H9 (cell line): ENCODE measurements at regions not wholly inside any gene's neighbourhood (a gene's known extent, or its start where the extent isn't known, plus 50 kb on each side); places are given as distances from the start of the nearest gene placed in this dataset.
"Not testable (repeated sequence)": the region's sequence is repeated elsewhere in the genome, so short reads cannot be mapped to it uniquely, and the experiment has no call there.

Experiments
- DNase-seq: peaks from one replicate; pipeline ENCODE4 v3.0.0-alpha.2; 2017
- H2AFZ ChIP-seq: one replicate; pipeline ENCODE4 v1.6.1; 2013; ENCODE audit warnings: mild to moderate bottlenecking, low read length, control low read depth, moderate library complexity
- H2AK5ac ChIP-seq: 2 replicates; pipeline ENCODE4 v1.6.1; 2013; ENCODE audit warnings: low read length, control low read depth, mixed read lengths; ENCODE audit not compliant: insufficient read length
- H2BK120ac ChIP-seq: one replicate; pipeline ENCODE4 v1.6.1; 2013; ENCODE audit warnings: low read depth, mild to moderate bottlenecking, low read length, control low read depth, inconsistent platforms; ENCODE audit not compliant: poor library complexity, severe bottlenecking
- H2BK12ac ChIP-seq: 2 replicates; pipeline ENCODE4 v1.6.1; 2013; ENCODE audit warnings: low read length, control low read depth, mixed read lengths, low read depth; ENCODE audit not compliant: insufficient read length
- H2BK15ac ChIP-seq: 2 replicates; pipeline ENCODE4 v1.6.1; 2013; ENCODE audit warnings: low read depth, low read length, control low read depth
- H2BK20ac ChIP-seq: one replicate; pipeline ENCODE4 v1.6.1; 2013; ENCODE audit warnings: low read depth, mild to moderate bottlenecking, low read length, control low read depth, inconsistent platforms; ENCODE audit not compliant: poor library complexity, severe bottlenecking
- H2BK5ac ChIP-seq: 2 replicates; pipeline ENCODE4 v1.6.1; 2013; ENCODE audit warnings: low read length, control low read depth, mixed read lengths; ENCODE audit not compliant: insufficient read length
- H3K14ac ChIP-seq: 2 replicates; pipeline ENCODE4 v1.6.1; 2013; ENCODE audit warnings: low read length, control low read depth; ENCODE audit not compliant: insufficient read depth
- H3K18ac ChIP-seq: 2 replicates; pipeline ENCODE4 v1.6.1; 2013; ENCODE audit warnings: low read depth, mild to moderate bottlenecking, mixed read lengths, low read length, control low read depth; ENCODE audit not compliant: insufficient read length
- H3K23ac ChIP-seq: 2 replicates; pipeline ENCODE4 v1.6.1; 2013; ENCODE audit warnings: low read length, control low read depth, mixed read lengths, low read depth; ENCODE audit not compliant: insufficient read length
- H3K23me2 ChIP-seq: 2 replicates; pipeline ENCODE4 v1.6.1; 2013; ENCODE audit warnings: low read depth, mild to moderate bottlenecking, mixed read lengths, low read length, control low read depth; ENCODE audit not compliant: insufficient read length, poor library complexity, severe bottlenecking
- H3K27ac ChIP-seq: 2 replicates; pipeline ENCODE4 v1.5.1; 2013; ENCODE audit warnings: low read length, control low read depth, mixed read lengths, low read depth; ENCODE audit not compliant: insufficient read length
- H3K27me3 ChIP-seq: 2 replicates; pipeline ENCODE4 v1.6.1; 2013; ENCODE audit warnings: low read length, control low read depth, inconsistent platforms; ENCODE audit not compliant: insufficient read depth
- H3K4ac ChIP-seq: 2 replicates; pipeline ENCODE4 v1.6.1; 2013; ENCODE audit warnings: low read depth, mild to moderate bottlenecking, control low read depth, inconsistent platforms, low read length, moderate library complexity
- H3K4me1 ChIP-seq: 2 replicates; pipeline ENCODE4 v1.6.1; 2013; ENCODE audit warnings: low read length, control low read depth, inconsistent platforms; ENCODE audit not compliant: insufficient read depth
- H3K4me2 ChIP-seq: 2 replicates; pipeline ENCODE4 v1.6.1; 2013; ENCODE audit warnings: low read length, control low read depth, mixed read lengths; ENCODE audit not compliant: insufficient read length, insufficient read depth
- H3K56ac ChIP-seq: 2 replicates; pipeline ENCODE4 v1.6.1; 2013; ENCODE audit warnings: low read depth, mild to moderate bottlenecking, mixed read lengths, low read length, control low read depth; ENCODE audit not compliant: insufficient read length
- H3K79me1 ChIP-seq: 2 replicates; pipeline ENCODE4 v1.6.1; 2013; ENCODE audit warnings: low read depth, mild to moderate bottlenecking, moderate library complexity, low read length, control low read depth, inconsistent platforms; ENCODE audit not compliant: insufficient read depth, poor library complexity, severe bottlenecking
- H3K79me2 ChIP-seq: 2 replicates; pipeline ENCODE4 v1.6.1; 2013; ENCODE audit warnings: low read length, control low read depth, inconsistent platforms; ENCODE audit not compliant: insufficient read depth
- H3K9ac ChIP-seq: 2 replicates; pipeline ENCODE4 v1.6.1; 2013; ENCODE audit warnings: low read length, control low read depth, mixed read lengths; ENCODE audit not compliant: insufficient read length; ENCODE audit errors: extremely low read depth
- H3K9me3 ChIP-seq: one replicate; pipeline ENCODE4 v1.6.1; 2013; ENCODE audit warnings: low read depth, low read length, inconsistent platforms; ENCODE audit not compliant: control insufficient read depth
- H3T11ph ChIP-seq: one replicate; pipeline ENCODE4 v1.6.1; 2013; ENCODE audit warnings: mild to moderate bottlenecking, low read length, control low read depth, inconsistent platforms
- H4K20me1 ChIP-seq: one replicate; pipeline ENCODE4 v1.6.1; 2013; ENCODE audit not compliant: control insufficient read depth, insufficient read length, insufficient read depth
- H4K5ac ChIP-seq: 2 replicates; pipeline ENCODE4 v1.6.1; 2013; ENCODE audit warnings: low read depth, mild to moderate bottlenecking, mixed read lengths, low read length, control low read depth; ENCODE audit not compliant: insufficient read length
- H4K8ac ChIP-seq: replicated peaks from 2 replicates; pipeline ENCODE4 v1.6.1; 2013; ENCODE audit warnings: low read length, control low read depth, mixed read lengths, low read depth; ENCODE audit not compliant: insufficient read length
- H4K91ac ChIP-seq: 2 replicates; pipeline ENCODE4 v1.6.1; 2013; ENCODE audit warnings: low read depth, mild to moderate bottlenecking, moderate library complexity, mixed read lengths, low read length, control low read depth; ENCODE audit not compliant: insufficient read length
- H3K27ac Mint-ChIP-seq, 3 experiments: 2 replicates in 2 of 3; 3 replicates in 1 of 3; pipeline ENCODE4 v1.8.0; 2020 to 2021; ENCODE audit warnings: mixed read lengths in 3 of 3, mild to moderate bottlenecking in 1 of 3, moderate library complexity in 1 of 3
- H3K27me3 Mint-ChIP-seq: 2 replicates; pipeline ENCODE4 v1.8.0; 2021; ENCODE audit warnings: low read depth, mild to moderate bottlenecking, moderate library complexity, mixed read lengths
- H3K36me3 Mint-ChIP-seq, 3 experiments: 2 replicates in 2 of 3; 3 replicates in 1 of 3; pipeline ENCODE4 v1.8.0; 2020 to 2021; ENCODE audit warnings: low read depth in 3 of 3, mixed read lengths in 3 of 3; ENCODE audit not compliant: insufficient read depth in 1 of 3
- H3K4me1 Mint-ChIP-seq, 2 experiments: 2 replicates each; pipeline ENCODE4 v1.8.0; 2020; ENCODE audit warnings: mixed read lengths in 2 of 2
- H3K4me3 Mint-ChIP-seq, 2 experiments: 2 replicates in 1 of 2; 3 replicates in 1 of 2; pipeline ENCODE4 v1.8.0; 2020 to 2021; ENCODE audit warnings: mild to moderate bottlenecking in 2 of 2, mixed read lengths in 2 of 2, moderate library complexity in 1 of 2
- H3K9me3 Mint-ChIP-seq, 2 experiments: 2 replicates in 1 of 2; 3 replicates in 1 of 2; pipeline ENCODE4 v1.8.0; 2020; ENCODE audit warnings: mild to moderate bottlenecking in 2 of 2, mixed read lengths in 2 of 2, moderate library complexity in 1 of 2
- CTCF ChIP-seq: fragments of 200-600 bp; sonication (generic); conservative IDR thresholded peaks from 3 replicates; pipeline ENCODE4 v1.8.0; 2021; ENCODE audit warnings: antibody characterized with exemption, mild to moderate bottlenecking
- WGBS: extraction: QIAGEN DNeasy Blood & Tissue Kit; methylation state at CpG from one replicate; pipeline ENCODE4 v1.1.7; 2013; ENCODE audit warnings: missing lambda C conversion rate, low lambda C conversion rate, mixed read lengths; ENCODE audit not compliant: insufficient read length; ENCODE audit errors: extremely low coverage; 5-methylcytosine and 5-hydroxymethylcytosine counted together

DNA sequence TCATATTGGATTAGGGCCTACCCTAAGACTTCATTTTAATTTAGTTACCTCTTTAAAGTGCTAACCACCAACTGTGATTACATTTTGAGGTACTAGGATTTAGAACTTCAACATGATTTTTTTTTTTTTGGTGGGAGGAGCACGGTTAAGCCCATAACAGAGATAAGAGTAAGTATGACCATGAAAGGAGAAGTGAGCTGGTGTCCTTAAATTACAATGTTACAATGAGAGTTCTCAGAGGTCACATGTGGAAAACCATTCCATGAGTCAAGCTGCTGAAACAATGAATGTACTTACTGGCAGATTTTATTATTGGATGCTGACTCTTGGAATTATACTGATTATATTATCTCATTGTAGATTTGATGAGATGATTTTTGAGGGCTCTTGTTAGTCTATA, 779.3 kb upstream of the CITED2 start:
- Histone ChIP-seq H4K20me1 (no peaks in the 10 kb centered on the region), H2AK5ac (no peak overlapping the region), H4K5ac (no peak overlapping the region), H3K23me2 (no peaks in the 10 kb centered on the region), H2BK15ac (no peak overlapping the region), H2BK120ac (no peak overlapping the region), H4K91ac (no peak overlapping the region), H3K27ac (no peak overlapping the region), H3K79me1 (no peaks in the 10 kb centered on the region), H3K23ac (no peak overlapping the region), H4K8ac (no peak overlapping the region), H3K27me3 (no peaks in the 10 kb centered on the region), H2AFZ (no peak overlapping the region), H3T11ph (no peak overlapping the region), H2BK5ac (no peak overlapping the region), H2BK20ac (no peak overlapping the region), H3K4me2 (no peak overlapping the region), H2BK12ac (no peak overlapping the region), H3K56ac (no peak overlapping the region), H3K79me2 (no peaks in the 10 kb centered on the region), H3K9ac (no peak overlapping the region), H3K4me1 (no peaks in the 10 kb centered on the region), H3K18ac (no peak overlapping the region), H3K14ac (no peak overlapping the region), H3K4ac (no peak overlapping the region), H3K9me3 (no peaks in the 10 kb centered on the region)
- H3K9me3 Mint-ChIP-seq, result peaks cover 6 to 13% of the 10 kb centered on the region in 2 experiments; a peak in 4 of 5 replicates
- no peak for TF ChIP-seq CTCF
- WGBS, result no CpG with 5 or more reads among the region's 1 CpG
- no peak overlapping the region for H3K27ac Mint-ChIP-seq
- DNase-seq, result no peak
- no peaks in the 10 kb centered on the region for H3K4me1 Mint-ChIP-seq
- H3K36me3 Mint-ChIP-seq, result peaks cover 0 to 6% (median 3%) of the 10 kb centered on the region in 3 experiments; a peak in 4 of 7 replicates
- H3K27me3 Mint-ChIP-seq, result no peaks in the 10 kb centered on the region
- H3K4me3 Mint-ChIP-seq, result no peak overlapping the region

- not testable (repeated sequence) for H3K27me3 ChIP-seq, H3K4me1 Mint-ChIP-seq, H3K4ac ChIP-seq, H3K18ac ChIP-seq, H3T11ph ChIP-seq, H3K4me3 Mint-ChIP-seq, H3K9me3 ChIP-seq, H2BK120ac ChIP-seq, H3K79me2 ChIP-seq, H3K14ac ChIP-seq, H3K79me1 ChIP-seq, H3K27ac Mint-ChIP-seq, H4K91ac ChIP-seq, H4K5ac ChIP-seq, H3K27ac ChIP-seq, H2BK15ac ChIP-seq, H3K27me3 Mint-ChIP-seq, H4K8ac ChIP-seq, H2AFZ ChIP-seq, H2BK5ac ChIP-seq, H2BK12ac ChIP-seq, H3K23me2 ChIP-seq, H3K4me1 ChIP-seq, H2AK5ac ChIP-seq, H3K56ac ChIP-seq, H3K23ac ChIP-seq, H3K36me3 Mint-ChIP-seq, H2BK20ac ChIP-seq, H4K20me1 ChIP-seq, H3K4me2 ChIP-seq, H3K9ac ChIP-seq
- peak; percentile 28 for DNase-seq
- WGBS, result no CpG with 5 or more reads among the region's 67 CpGs
- H3K9me3 Mint-ChIP-seq, result peaks cover 4 to 13% of the 10 kb centered on the region in 2 experiments; a peak in 3 of 5 replicates
These were observed 773.7 kb upstream of the CITED2 start for GRCh38 chr6:140147825-140148814.
